ENCODE measurements at regions not wholly inside any gene's neighbourhood (a gene's known extent, or its start where the extent isn't known, plus 50 kb on each side); places are given as distances from the start of the nearest gene placed in this dataset.
"Not testable (repeated sequence)": the region's sequence is repeated elsewhere in the genome, so short reads cannot be mapped to it uniquely, and the experiment has no call there.

- no peak for DNase-seq (ENCODE audit: low read depth in 2 of 2)
Measured at GRCh38 chr4:77306496-77306895, 149.5 kb downstream of the CCNG2 start.

GRCh38 chr4:77308843-77309242 lies 151.8 kb downstream of the CCNG2 start:
- no peak for DNase-seq (ENCODE audit: low read depth in 2 of 2)

DNA sequence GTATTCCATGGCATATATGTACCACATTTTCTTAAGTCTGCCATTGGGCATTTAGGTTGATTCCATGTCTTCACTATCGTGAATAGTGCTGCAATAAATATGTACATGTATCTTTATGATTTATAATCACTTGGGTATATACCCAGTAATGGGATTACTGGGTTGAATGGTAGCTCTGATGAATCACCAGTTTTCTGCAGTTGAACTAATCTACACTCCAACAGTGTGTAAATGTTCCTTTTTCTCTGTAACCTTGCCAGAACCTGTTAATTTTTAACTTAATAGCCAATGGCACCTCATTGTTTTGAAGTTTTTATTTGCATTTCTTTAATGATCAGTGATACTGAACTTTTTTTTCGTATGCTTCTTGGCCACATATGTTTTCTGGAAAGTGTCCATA lies 152.5 kb downstream of the CCNG2 start:
- DNase-seq (ENCODE audit: low read depth in 2 of 2): no peak

DNA sequence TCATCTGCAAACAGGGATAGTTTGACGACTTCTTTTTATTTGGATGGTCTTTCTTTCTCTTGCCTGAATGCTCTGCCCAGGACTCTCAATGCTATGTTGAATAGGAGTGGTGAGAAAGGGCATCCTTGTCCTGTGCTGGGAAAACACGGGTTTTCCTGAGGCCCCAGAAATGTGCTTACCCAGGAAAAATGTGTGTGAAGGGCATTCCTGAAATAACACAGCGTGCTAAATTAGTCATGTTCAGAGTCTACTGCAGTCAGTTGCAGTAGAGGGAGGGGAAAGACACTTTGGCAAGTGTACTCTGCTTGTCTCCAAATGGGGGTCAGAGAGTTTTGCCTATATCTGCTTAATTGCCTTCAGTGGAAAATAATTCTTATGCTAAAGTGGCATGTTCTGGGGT lies 153.9 kb downstream of the CCNG2 start:
- no peak for DNase-seq (ENCODE audit: low read depth in 2 of 2)

GRCh38 chr4:77314697-77315096 lies 157.7 kb downstream of the CCNG2 start:
- DNase-seq (ENCODE audit: low read depth in 2 of 2): no peak

DNA sequence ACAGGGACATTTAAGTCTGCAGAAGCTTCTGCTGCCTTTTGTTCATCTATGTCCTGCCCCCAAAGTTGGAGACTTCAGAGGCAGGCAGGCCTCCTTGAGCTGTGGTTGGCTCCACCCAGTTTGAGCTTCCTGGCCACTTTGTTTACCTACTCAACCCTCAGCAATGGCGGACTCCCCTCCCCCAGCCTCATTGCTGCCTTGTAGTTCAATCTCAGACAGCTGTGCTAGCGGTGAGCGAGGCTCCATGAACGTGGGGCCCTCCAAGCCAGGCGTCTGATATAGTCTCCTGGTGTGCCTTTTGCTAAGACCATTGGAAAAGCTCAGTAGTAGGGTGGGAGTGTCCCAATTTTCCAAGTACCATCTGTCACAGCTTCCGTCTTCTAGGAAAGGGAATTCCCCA lies 170.1 kb downstream of the CCNG2 start:
- DNase-seq (ENCODE audit: low read depth in 2 of 2): no peak

- no peak for DNase-seq (ENCODE audit: low read depth in 2 of 2)
Measured at GRCh38 chr4:77332696-77333270, 175.8 kb downstream of the CCNG2 start.

DNA sequence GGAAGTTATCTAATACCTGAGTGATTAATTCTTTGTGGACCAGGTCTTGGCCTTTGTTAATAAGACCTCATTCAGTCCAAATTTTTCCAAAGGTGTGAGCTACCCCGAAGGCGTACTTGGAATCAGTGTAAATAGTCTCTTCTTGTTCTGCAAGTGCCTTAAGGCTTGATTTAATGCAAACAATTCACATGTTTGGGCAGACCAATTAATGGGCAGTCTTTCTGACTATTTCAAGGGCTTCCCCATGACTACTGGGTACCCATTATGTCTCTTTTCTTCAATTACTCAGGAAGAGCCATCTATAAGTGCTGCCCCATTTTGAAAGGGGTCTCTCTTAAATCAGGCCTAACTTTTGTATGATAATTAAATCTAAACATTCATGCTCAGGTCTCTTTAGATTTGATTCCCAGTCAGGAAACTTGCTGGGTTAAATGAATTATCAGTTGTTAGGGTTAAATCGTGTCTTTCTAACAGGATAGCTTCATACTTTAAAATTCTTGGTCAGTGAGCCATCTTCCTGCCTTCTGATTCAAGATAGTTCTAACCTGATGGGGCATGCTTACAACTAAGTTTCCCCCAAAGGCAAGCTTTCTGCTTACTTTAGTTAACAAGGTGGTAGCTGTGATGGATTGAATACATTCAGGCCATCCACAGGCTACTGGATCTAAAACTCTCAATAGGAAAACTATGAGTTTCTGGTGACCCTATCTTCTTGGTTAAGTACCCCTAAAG lies 179.6 kb downstream of the CCNG2 start:
- no peak for DNase-seq (ENCODE audit: low read depth in 2 of 2)

- DNase-seq (ENCODE audit: low read depth in 2 of 2): no peak
Measured at GRCh38 chr4:77342170-77342810, 185.3 kb downstream of the CCNG2 start.

DNA sequence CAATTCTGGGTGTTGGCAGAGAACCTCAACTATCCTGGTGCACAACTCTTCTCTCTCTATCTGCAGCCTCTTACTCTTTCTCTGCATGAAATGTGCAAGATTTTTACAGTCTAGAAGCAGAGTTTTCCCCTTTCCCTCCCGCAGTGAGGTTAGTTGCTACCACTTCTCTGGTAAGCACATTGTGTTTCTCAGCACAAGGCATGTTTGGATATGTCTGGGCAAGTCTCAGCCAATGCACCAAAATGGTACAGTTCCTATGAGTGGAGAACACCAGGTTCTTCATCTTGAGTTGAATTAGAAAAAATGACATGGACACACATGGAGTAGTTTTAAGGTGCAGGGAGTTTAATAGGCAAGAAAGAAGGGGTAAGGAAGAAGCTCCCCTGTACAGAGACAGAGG lies 187.0 kb downstream of the CCNG2 start:
- no peak for DNase-seq (ENCODE audit: low read depth in 2 of 2)

DNA sequence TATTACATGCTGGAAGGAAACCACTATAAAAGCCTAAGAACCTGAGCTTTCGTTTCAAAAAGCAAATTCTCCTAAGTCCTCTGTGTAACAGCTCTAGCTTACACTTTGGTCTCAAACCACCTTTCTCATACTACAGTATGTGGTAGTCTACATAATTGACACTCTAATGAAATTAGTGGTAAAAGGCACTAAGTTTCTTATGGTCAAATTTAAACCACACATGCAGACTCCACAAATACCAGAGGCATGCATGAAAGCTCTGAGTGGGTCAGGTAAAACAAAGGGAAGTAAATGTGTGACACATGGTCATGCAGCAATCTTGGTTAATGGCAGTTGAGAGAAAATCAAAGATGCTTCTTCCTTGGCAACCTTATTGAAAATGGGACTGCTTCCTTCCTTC lies 187.8 kb downstream of the CCNG2 start:
- no peak for DNase-seq (ENCODE audit: low read depth in 2 of 2)

- DNase-seq (ENCODE audit: low read depth in 2 of 2): no peak
Measured at GRCh38 chr4:77347351-77347966, 190.5 kb downstream of the CCNG2 start.

DNA sequence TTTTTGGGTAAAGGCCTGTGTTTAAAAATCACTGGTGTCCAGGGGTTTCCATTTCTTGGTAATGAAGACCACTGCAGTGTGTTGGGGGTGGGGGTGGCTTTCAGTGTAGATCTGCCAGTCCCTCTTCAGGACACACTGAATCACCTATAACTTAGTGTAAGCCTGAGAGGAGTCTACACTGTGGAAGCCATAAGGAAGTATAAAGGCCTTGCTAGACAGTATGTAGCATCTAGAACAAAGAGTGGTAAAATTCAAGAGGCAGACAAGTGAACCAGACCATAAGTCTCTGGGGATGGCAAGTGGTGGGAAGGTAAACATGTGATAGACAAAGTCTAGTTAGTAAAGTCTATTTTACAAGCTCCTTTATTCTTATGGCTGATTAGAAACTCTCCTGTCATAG lies 191.8 kb downstream of the CCNG2 start:
- DNase-seq (ENCODE audit: low read depth in 2 of 2): no peak

- no peak for DNase-seq (ENCODE audit: low read depth in 2 of 2)
Measured at GRCh38 chr4:77349364-77349763, 192.4 kb downstream of the CCNG2 start.

- no peak for DNase-seq (ENCODE audit: low read depth in 2 of 2)
Measured at GRCh38 chr4:77349796-77350195, 192.8 kb downstream of the CCNG2 start.

- DNase-seq (ENCODE audit: low read depth in 2 of 2): no peak
Measured at GRCh38 chr4:77352192-77352591, 195.2 kb downstream of the CCNG2 start.

GRCh38 chr4:77353724-77354315 lies 196.8 kb downstream of the CCNG2 start:
- DNase-seq (ENCODE audit: low read depth in 2 of 2): not testable (repeated sequence)

- DNase-seq (ENCODE audit: low read depth in 2 of 2): no peak
Measured at GRCh38 chr4:77354550-77354949, 197.5 kb downstream of the CCNG2 start.

GRCh38 chr4:77355731-77356130 lies 198.7 kb downstream of the CCNG2 start:
- no peak for DNase-seq (ENCODE audit: low read depth in 2 of 2)

GRCh38 chr4:77358315-77358928 lies 201.4 kb downstream of the CCNG2 start:
- no peak for DNase-seq (ENCODE audit: low read depth in 2 of 2)

DNA sequence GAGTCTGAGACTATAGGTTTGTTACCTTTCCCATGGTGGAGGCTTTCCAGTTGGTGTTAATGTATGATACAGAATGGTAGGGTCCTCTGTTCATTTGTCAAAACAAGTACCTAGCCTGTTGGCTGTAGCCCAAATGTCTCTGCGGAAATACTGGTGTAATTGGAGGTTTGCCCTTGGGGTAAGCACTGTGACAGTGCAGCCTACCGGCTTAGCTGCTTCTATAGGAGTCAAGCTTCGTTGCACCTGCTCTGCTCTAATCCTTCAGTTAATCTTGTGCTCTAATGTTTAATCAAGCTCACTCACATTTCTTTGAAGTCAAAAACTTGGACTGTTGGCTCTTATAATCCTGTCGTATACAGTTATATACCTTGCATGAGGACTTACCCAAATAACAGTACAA lies 203.4 kb downstream of the CCNG2 start:
- no peak for DNase-seq (ENCODE audit: low read depth in 2 of 2)

GRCh38 chr4:77366876-77367275 lies 209.9 kb downstream of the CCNG2 start:
- not testable (repeated sequence) for DNase-seq (ENCODE audit: low read depth in 2 of 2)

All from stimulated activated CD4-positive, alpha-beta T cell treated with anti-CD3 and anti-CD28 coated beads, Interleukin-4, amount 100 ng/mL, for 48 hours (primary cell).